A549 (cell line): ENCODE measurements at regions not wholly inside any gene's neighbourhood (a gene's known extent, or its start where the extent isn't known, plus 50 kb on each side); places are given as distances from the start of the nearest gene placed in this dataset.

Experiments used
- ATAC-seq, 2 experiments: fragments of 200-7000 bp in 1 of 2; fragments of >200 bp in 1 of 2; cut with Nextera tagmentation in 1 of 2; cut with Tn5 transposase in 1 of 2; 3 replicates each; pipeline versions ENCODE4 v1.8.0 to v1.9.1; 2018 to 2020; ENCODE audit warnings: mild to moderate bottlenecking in 1 of 2, moderate library complexity in 1 of 2
- CTCF ChIA-PET: fragments of 300-600 bp; sonication (Branson Sonifier 250); formaldehyde crosslinking; extraction: SDS; loops from one replicate; lab custom pipeline; 2021; ENCODE audit warnings: antibody characterized with exemption, inconsistent platforms; lab: Yijun Ruan, JAX
- POLR2A ChIA-PET: fragments of 350-600 bp; formaldehyde crosslinking; extraction: SDS; loops from one replicate; lab custom pipeline; 2021; ENCODE audit warnings: antibody characterized with exemption, inconsistent platforms; lab: Yijun Ruan, JAX
- DNase-seq, 2 experiments: peaks; one replicate each; pipeline versions ENCODE4 v3.0.0 to v3.0.0-alpha.2; 2011 to 2016; ENCODE audit warnings: low read depth in 1 of 2, low spot score in 1 of 2
- FAIRE-seq: peaks from 2 replicates; lab custom pipeline; 2011; peaks lifted over from hg19 to GRCh38; lab: Jason Lieb, UNC
- H3K27ac ChIP-seq, 2 experiments: fragments of >200 bp; sonication (Bioruptor Twin); formaldehyde crosslinking; 3 replicates each; pipeline ENCODE4 v1.5.1; 2016 to 2017
- H3K4me1 ChIP-seq: fragments of >200 bp; sonication (Bioruptor Twin); formaldehyde crosslinking; 3 replicates; pipeline ENCODE4 v1.6.1; 2016
- H3K4me2 ChIP-seq: fragments of >200 bp; sonication (Bioruptor Twin); formaldehyde crosslinking; 3 replicates; pipeline ENCODE4 v1.6.1; 2016
- H3K4me3 ChIP-seq: fragments of >200 bp; sonication (Bioruptor Twin); formaldehyde crosslinking; 3 replicates; pipeline ENCODE4 v1.5.1; 2016
- H3K9me3 ChIP-seq: fragments of >200 bp; sonication (Bioruptor Twin); formaldehyde crosslinking; 3 replicates; pipeline ENCODE4 v1.6.1; 2016
- BCL3 ChIP-seq: fragments of >200 bp; sonication (Bioruptor Twin); formaldehyde crosslinking; IDR thresholded peaks from 3 replicates; pipeline ENCODE4 v1.6.1; 2016
- CBX2 ChIP-seq: fragments of 200-600 bp; sonication (generic); IDR thresholded peaks from 2 replicates; pipeline ENCODE4 v1.6.1; 2016; ENCODE audit warnings: low read depth, mild to moderate bottlenecking, borderline replicate concordance
- CHD2 ChIP-seq: fragments of 150-350 bp; IDR thresholded peaks from 2 replicates; pipeline ENCODE4 v1.6.1; 2014; ENCODE audit warnings: low read length; ENCODE audit not compliant: partially characterized antibody
- EHMT2 ChIP-seq: fragments of 200-600 bp; sonication (generic); IDR thresholded peaks from 2 replicates; pipeline ENCODE4 v1.6.1; 2016; ENCODE audit warnings: antibody characterized with exemption, low read depth, mild to moderate bottlenecking, moderate library complexity
- EP300 ChIP-seq, 2 experiments: fragments of >200 bp; sonication (Bioruptor Twin); formaldehyde crosslinking; IDR thresholded peaks; 2 replicates in 1 of 2; 3 replicates in 1 of 2; pipeline ENCODE4 v1.6.1; 2016 to 2017
- GATA3 ChIP-seq: IDR thresholded peaks from 2 replicates; pipeline ENCODE4 v1.6.1; 2012; ENCODE audit warnings: borderline replicate concordance
- KDM1A ChIP-seq: fragments of 200-600 bp; sonication (generic); IDR thresholded peaks from 2 replicates; pipeline ENCODE4 v1.6.1; 2016; ENCODE audit warnings: low read depth, mild to moderate bottlenecking
- KDM5A ChIP-seq: fragments of 200-600 bp; sonication (generic); IDR thresholded peaks from 2 replicates; pipeline ENCODE4 v1.6.1; 2016; ENCODE audit warnings: antibody characterized with exemption, mild to moderate bottlenecking
- MAFK ChIP-seq: fragments of 450-650 bp; IDR thresholded peaks from 2 replicates; pipeline ENCODE4 v1.6.1; 2014; ENCODE audit not compliant: partially characterized antibody
- MAX ChIP-seq: IDR thresholded peaks from 2 replicates; pipeline ENCODE4 v1.6.1; 2012
- NFE2L2 ChIP-seq: fragments of 150-350 bp; conservative IDR thresholded peaks from 2 replicates; pipeline ENCODE4 v1.6.1; 2014; ENCODE audit warnings: low read length
- NPAS2 ChIP-seq: fragments of 250-450 bp; sonication (Bioruptor Pico); IDR thresholded peaks from 2 replicates; pipeline ENCODE4 v1.8.0; 2022; ENCODE audit warnings: mild to moderate bottlenecking, moderate library complexity, borderline replicate concordance
- POLR2A ChIP-seq: IDR thresholded peaks from 2 replicates; pipeline ENCODE4 v1.6.1; 2012; ENCODE audit warnings: mild to moderate bottlenecking, low read length
- POLR2AphosphoS2 ChIP-seq: conservative IDR thresholded peaks from 2 replicates; pipeline ENCODE4 v1.6.1; 2012; ENCODE audit warnings: low read length, improper control_type of control experiment, inconsistent platforms
- RFX5 ChIP-seq: fragments of 450-650 bp; IDR thresholded peaks from 2 replicates; pipeline ENCODE4 v1.7.1; 2014; ENCODE audit warnings: antibody characterized with exemption, mild to moderate bottlenecking, moderate library complexity
- USF2 ChIP-seq: fragments of 450-650 bp; IDR thresholded peaks from 2 replicates; pipeline ENCODE4 v1.6.1; 2014; ENCODE audit warnings: antibody characterized with exemption
- ZFP36 ChIP-seq: fragments of 450-650 bp; IDR thresholded peaks from 2 replicates; pipeline ENCODE4 v1.6.1; 2014; ENCODE audit warnings: borderline replicate concordance; ENCODE audit not compliant: partially characterized antibody
- ZNF302 ChIP-seq: fragments of 250-450 bp; sonication (Bioruptor Pico); IDR thresholded peaks from 2 replicates; pipeline ENCODE4 v1.9.0; 2021; ENCODE audit warnings: inconsistent platforms, mild to moderate bottlenecking, moderate library complexity
- WGBS: methylation state at CpG from one replicate; pipeline ENCODE4 v1.1.6; 2017; ENCODE audit errors: missing lambda C conversion rate; 5-methylcytosine and 5-hydroxymethylcytosine counted together
- TF ChIP-seq, protein P1 (sequence below): fragments of 250-450 bp; sonication (Bioruptor Pico); IDR thresholded peaks from 2 replicates; pipeline ENCODE4 v1.5.0; 2021; ENCODE audit warnings: mild to moderate bottlenecking, moderate library complexity, borderline replicate concordance

- DNase-seq, result no peak
- POLR2A ChIA-PET, result no interaction called here
Observed at GRCh38 chrX:39842281-39842973, 255.3 kb downstream of the BCOR start.

DNA sequence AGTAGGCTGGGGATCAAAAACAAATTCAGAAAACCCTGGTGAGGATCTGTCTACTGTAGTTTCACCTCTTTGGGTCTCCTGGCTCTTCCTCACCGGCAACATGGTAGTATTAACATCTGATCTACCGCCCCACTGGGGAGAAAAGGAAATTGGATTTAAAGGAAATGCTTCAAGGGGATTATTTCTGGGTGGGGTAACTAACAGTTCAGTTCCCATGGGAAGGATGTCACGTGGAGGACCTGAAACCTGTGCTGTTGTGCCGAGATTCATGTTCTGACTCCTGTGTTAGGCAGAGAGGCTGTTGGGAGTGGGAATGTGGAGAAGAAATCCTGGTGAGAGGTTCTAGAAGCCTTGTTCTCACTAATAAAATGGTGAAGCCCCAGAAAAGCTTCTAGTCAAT is 254.4 kb downstream of the BCOR start:
- CTCF ChIA-PET, result interaction anchor here (0.7 kb wide), 1 partner anchor 10 kb away, joined by 3 read pairs; no protein-coding TSS in a partner anchor

More at GRCh38 chrX:39842281-39842973, 255.3 kb downstream of the BCOR start:
- Histone ChIP-seq H3K4me1 (no peaks in the 10 kb centered on the region), H3K9me3 (no peaks in the 10 kb centered on the region), H3K4me2 (no peak overlapping the region), H3K4me3 (no peak overlapping the region), H3K27ac (no peak overlapping the region)
- no peak for ATAC-seq
- WGBS, result 87% methylated on average over 10 of the region's 10 CpGs
- CTCF ChIA-PET, result interaction anchor here (0.6 to 0.9 kb wide), 2 partner anchors 27 to 425 kb away, joined by 3 read pairs; no protein-coding TSS in a partner anchor
- TF ChIP-seq, protein P1, sequence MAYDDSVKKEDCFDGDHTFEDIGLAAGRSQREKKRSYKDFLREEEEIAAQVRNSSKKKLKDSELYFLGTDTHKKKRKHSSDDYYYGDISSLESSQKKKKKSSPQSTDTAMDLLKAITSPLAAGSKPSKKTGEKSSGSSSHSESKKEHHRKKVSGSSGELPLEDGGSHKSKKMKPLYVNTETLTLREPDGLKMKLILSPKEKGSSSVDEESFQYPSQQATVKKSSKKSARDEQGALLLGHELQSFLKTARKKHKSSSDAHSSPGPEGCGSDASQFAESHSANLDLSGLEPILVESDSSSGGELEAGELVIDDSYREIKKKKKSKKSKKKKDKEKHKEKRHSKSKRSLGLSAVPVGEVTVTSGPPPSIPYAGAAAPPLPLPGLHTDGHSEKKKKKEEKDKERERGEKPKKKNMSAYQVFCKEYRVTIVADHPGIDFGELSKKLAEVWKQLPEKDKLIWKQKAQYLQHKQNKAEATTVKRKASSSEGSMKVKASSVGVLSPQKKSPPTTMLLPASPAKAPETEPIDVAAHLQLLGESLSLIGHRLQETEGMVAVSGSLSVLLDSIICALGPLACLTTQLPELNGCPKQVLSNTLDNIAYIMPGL (CRISPR knock-in tag), result no peak
- TF ChIP-seq MAFK (no peak), CHD2 (no peak), BCL3 (no peak), GATA3 (no peak), EHMT2 (no peak)
- FAIRE-seq, result peak; percentile 39

GRCh38 chrX:39845233-39845632 is 252.5 kb downstream of the BCOR start:
- ATAC-seq, result no peak
- CTCF ChIA-PET, result interaction anchor here (0.6 kb wide), 1 partner anchor 32 kb away, joined by 3 read pairs; no protein-coding TSS in a partner anchor
- no peak for DNase-seq
- POLR2A ChIA-PET, result no interaction called here
- no peak for FAIRE-seq
- whole genome bisulfite sequencing, result 84% methylated on average over 9 of the region's 9 CpGs
- Histone ChIP-seq H3K27ac (no peak overlapping the region), H3K9me3 (no peaks in the 10 kb centered on the region; the same call in 2 of the 3 replicates), H3K4me1 (no peaks in the 10 kb centered on the region), H3K4me2 (no peak overlapping the region), H3K4me3 (no peak overlapping the region)
- TF ChIP-seq RFX5, result no peak
- no peak for TF ChIP-seq CHD2
- no peak for TF ChIP-seq ZNF302 (CRISPR knock-in tag)
- TF ChIP-seq USF2, result no peak
- TF ChIP-seq KDM5A, result no peak
- no peak for TF ChIP-seq ZFP36
- TF ChIP-seq POLR2A, result no peak

More for the DNA sequence above, 254.4 kb downstream of the BCOR start:
- Histone ChIP-seq H3K27ac (no peak overlapping the region), H3K4me1 (no peaks in the 10 kb centered on the region), H3K4me2 (no peak overlapping the region), H3K9me3 (no peaks in the 10 kb centered on the region), H3K4me3 (no peak overlapping the region)
- TF ChIP-seq KDM1A (no peak), POLR2AphosphoS2 (no peak)
- no peak for DNase-seq
- no peak for FAIRE-seq
- POLR2A ChIA-PET, result no interaction called here
- 86% methylated on average over 4 of the region's 4 CpGs for WGBS
- no peak for ATAC-seq

DNA sequence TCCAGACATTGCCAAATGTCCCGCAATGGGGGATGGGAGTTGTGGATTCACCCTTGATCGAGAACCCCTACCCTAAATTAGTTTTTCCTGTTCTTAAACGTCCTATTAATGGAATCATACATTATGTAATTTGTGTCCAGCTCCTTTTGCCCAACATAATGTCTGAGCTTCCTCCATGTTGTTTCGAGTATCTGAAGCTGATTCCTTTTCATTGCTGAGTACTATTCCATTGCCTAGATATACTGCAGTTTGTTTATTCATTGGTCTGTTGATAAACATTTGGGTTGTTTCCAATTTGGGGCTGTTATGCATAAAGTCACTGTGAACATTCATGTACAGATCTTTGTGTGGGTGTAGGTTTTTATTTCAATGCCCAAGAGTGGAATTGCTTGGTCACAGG is 251.3 kb downstream of the BCOR start:
- no peak overlapping the region for H3K4me3 ChIP-seq
- H3K27ac ChIP-seq, result no peak overlapping the region
- H3K9me3 ChIP-seq, result no peaks in the 10 kb centered on the region; the same call in 2 of the 3 replicates
- H3K4me2 ChIP-seq, result no peak overlapping the region
- no peak for DNase-seq
- ATAC-seq, result no peak
- POLR2A ChIA-PET, result no interaction called here
- WGBS, result 60% methylated on average over 4 of the region's 4 CpGs
- H3K4me1 ChIP-seq, result no peaks in the 10 kb centered on the region
- FAIRE-seq, result peak; percentile 79
- TF ChIP-seq NFE2L2, result no peak
- no peak for TF ChIP-seq NPAS2
- no peak for TF ChIP-seq EP300 (IDR thresholded peaks at IDR 0.05)
- TF ChIP-seq CBX2, result no peak
- no peak for TF ChIP-seq BCL3
- TF ChIP-seq MAX, result no peak
- CTCF ChIA-PET, result no interaction called here
